GM18951 (cell line): ENCODE measurements at regions not wholly inside any gene's neighbourhood (a gene's known extent, or its start where the extent isn't known, plus 50 kb on each side); places are given as distances from the start of the nearest gene placed in this dataset.

Experiments used
- POLR2A ChIP-seq: IDR thresholded peaks from 4 replicates; pipeline ENCODE4 v1.6.1; 2011; ENCODE audit warnings: mild to moderate bottlenecking; ENCODE audit not compliant: insufficient read length, insufficient read depth; ENCODE audit errors: extremely low read depth
- in situ Hi-C: fragments of 300-500 bp; cut with MboI; formaldehyde crosslinking; loops from one replicate; pipeline ENCODE4 v1.12.0; 2022; ENCODE audit warnings: low sequenced_read_pairs, mixed read lengths, inconsistent platforms; ENCODE audit not compliant: unreplicated experiment

DNA sequence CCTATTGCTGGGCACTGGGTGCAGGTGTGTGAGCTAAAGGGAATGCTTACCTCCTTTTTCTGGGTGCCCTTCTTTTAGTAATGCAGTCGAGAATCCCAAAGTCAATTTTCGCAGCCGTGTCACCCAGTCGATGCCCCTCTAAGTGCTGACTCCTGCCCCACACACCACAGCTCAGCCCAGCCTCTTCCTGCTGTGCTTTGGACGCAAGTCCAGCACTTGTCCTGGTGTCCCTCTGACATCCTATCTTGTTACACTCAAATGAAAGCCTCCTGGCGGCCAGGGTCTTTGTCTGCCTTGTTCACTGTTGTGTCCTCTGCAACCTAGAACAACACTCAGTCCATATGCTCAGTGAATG, 58.5 kb upstream of the RUNX3 start:
- in situ Hi-C loops: no loop called here
- TF ChIP-seq POLR2A: no peak

DNA sequence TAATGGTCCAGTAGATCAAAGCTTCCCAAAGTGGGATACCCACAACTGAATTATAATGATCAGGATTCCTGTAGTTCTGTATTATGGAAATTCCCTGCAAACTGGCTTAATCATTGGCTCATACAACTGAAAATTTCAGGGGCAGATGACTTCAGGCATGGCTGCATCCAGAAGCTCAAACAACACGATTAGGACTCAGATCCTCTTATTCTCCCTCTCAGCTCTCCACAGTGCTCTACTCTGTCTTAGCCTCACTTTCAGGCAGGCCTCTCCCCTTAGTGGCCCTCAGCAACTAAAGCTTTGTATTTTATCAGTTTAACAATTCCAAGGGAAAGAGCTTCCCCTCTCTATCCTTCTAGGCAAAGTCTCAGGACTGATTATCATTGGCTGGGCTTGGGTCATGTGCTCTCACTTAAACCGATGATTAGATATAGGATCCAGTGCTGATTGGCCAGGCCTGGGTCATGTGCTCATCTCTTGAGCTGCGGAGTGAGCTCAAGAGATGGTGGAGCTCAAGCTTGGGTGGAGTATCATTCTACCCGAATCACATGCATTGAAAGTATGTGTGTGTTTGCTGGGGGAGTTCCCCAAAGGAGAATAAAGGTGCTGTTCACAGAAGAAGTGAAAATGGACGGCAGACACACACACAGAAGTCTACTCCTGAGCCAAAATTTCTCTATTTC, 57.9 kb upstream of the RUNX3 start:
- in situ Hi-C loops: no loop called here
- no peak for TF ChIP-seq POLR2A

DNA sequence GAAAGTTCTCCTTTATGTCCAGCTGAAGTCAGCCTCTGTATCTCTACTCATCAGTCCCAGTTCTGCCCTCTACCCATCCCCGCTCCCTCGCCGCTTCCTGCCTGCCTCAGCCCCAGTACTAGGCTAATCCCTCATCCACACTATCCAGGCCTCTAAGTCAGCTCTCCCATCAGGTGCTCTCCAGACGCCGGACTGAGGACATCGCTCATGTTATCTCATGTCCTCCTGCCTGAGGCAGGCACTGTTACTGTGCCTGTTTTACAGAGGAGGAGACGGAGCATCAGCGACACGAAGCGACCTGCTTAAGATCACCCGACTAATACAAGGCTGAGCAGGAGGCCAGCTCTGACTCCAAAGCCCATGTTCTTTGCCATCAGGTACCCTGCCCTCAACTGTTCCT, 57.3 kb upstream of the RUNX3 start:
- in situ Hi-C loops: no loop called here
- no peak for TF ChIP-seq POLR2A

DNA sequence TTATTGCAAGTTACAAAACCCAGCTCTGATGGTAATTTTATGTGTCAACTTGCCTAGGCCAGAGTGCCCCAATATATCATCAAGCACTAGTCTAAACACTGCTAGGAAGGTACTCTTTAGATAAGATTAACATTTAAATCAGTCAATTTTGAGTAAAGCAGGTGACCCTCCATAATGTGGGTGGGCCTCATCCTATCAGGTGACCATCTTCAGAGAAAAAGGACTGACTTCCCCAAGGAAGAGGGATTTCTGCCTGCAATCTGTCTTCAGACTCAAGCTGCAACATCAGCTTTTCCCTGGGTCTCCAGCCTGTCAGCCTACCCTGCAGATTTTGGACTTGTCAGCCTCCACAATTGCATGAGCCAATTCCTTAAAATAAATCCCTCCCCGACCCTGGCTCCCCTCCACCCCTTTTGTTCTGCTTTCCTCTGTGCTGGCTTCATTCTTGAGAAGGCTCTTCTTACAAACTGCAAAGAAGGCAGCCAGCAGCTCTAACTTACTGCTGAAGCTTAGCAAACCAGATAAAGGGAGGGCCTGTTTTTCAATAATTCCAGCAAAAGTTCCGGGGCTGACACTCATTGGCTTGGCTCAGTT, 56.4 kb upstream of the RUNX3 start:
- no peak for TF ChIP-seq POLR2A
- in situ Hi-C loops: no loop called here

DNA sequence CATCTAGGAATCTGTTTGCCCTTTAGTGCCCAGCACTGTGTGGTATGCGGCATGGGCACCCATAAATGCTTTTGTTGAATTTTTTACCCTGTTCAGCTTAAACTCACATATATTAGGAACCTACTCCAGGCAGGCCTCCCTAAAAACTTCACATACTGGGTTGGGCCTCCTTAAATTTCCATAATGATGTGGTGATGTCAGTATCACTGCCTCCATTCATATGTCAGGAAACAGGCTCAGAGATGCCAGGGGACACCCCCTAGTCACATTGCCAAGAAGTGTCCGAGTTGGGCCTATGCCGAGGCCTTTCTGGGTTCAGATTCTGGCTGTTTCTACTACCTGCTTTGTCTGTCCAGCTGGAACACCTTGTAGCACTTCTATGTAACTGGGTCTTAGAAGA, 55.7 kb upstream of the RUNX3 start:
- in situ Hi-C loops: no loop called here
- TF ChIP-seq POLR2A: no peak

DNA sequence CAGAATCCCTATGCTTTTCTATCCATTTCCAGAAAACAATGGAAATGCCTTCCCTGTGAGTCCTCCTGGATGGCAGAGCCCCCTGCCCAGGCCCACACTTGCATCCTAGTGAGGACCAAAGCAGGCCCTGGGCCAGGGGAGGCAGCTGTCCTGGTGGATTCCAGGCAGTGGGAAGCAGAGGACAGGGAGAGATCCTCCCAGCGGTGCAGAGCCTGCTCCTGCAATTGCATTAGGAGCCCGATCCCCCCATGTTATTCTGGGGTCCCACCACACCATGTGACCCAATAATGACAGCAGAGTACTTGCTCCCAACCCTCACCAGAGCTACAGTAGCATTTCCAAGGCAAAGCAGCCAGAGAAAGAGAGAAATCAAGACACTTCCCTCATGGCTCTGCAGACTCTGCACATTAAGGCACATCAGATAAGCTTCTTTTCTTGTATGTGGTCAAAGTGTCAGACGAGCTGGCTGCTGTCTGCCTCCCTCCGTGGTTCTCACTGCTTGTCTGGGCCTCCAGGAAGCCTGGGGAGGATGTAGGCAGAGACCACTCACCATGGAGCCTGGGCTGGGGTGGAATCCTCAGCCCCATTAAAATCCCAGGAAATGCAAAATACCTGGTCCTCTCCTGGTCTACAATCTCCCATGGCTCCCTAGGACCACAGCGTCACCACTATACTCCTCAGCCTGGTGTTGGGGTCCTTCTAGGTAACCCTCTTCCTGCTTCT, 54.9 kb upstream of the RUNX3 start:
- no peak for TF ChIP-seq POLR2A
- in situ Hi-C loops: no loop called here

DNA sequence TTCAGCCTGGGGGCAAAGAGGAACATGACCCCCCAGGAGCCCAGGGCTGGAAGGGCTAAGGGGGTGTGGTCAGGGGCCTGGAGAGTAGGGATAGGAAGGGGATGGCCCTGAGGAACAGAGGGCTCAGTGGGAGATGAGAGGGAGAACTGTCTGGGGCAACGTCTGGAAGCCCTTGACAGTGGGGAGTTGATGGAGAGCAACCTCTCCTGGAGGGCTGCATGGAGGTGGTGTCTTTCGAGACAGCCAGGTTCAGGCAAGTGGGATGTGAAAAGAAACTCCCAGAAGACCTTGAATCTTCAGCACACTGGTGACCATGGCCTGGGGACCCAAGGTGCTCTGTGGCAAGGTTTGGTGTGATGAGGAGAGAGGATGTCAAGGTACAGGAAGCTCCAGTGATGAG, 54.2 kb upstream of the RUNX3 start:
- no peak for TF ChIP-seq POLR2A
- in situ Hi-C loops: no loop called here

DNA sequence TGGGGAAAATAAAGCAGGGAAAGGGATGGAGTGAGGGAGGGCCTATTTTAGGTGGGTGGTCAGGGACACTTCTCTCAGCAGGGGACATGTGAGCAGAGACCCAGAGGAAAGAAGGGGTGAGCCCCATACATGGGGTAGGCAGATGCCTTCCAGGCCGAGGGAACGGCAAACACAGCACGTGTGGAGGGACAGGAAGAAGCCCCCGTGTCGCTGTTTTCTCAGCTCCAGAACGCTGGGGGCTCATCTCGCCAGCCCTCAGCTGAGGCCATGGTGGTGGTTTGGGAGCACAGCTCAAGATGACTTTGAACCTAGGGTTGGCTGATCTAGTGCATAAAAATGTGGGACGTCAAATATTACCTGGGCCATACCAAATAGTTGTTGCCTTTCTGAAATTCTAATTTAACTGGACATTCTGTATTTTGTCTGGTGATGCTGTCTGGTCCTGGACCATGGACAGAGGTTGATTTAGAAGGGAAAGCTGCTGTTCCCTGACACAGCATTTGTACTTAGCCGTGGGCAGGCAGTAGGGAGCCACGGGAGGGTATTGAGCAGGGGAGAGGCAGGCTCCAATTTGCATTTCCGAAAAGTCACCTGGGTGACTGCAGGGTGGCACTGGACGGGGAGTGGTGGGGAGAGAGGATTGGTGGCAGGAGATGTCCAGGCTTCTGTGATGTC, 53.1 kb upstream of the RUNX3 start:
- in situ Hi-C loops: no loop called here
- TF ChIP-seq POLR2A: no peak

DNA sequence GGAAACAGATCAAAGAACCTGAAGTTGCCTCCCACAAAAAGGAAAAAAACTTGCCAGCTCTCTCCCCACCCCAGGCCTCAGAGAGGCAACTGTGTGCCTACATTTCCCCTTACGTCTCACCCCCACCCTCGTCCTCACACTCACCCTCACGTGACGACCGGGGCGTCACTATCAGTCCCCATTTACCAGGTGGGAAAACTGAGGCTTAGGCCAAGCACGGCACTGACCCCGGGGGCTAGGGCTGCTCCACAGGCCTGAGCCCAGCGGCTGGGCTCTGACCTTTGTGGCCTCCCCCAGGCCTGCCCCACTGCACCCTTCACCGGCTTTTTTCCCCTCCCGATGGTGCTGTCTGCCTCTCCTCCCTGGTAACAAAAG, 51.5 kb upstream of the RUNX3 start:
- in situ Hi-C loops: no loop called here
- TF ChIP-seq POLR2A: no peak

DNA sequence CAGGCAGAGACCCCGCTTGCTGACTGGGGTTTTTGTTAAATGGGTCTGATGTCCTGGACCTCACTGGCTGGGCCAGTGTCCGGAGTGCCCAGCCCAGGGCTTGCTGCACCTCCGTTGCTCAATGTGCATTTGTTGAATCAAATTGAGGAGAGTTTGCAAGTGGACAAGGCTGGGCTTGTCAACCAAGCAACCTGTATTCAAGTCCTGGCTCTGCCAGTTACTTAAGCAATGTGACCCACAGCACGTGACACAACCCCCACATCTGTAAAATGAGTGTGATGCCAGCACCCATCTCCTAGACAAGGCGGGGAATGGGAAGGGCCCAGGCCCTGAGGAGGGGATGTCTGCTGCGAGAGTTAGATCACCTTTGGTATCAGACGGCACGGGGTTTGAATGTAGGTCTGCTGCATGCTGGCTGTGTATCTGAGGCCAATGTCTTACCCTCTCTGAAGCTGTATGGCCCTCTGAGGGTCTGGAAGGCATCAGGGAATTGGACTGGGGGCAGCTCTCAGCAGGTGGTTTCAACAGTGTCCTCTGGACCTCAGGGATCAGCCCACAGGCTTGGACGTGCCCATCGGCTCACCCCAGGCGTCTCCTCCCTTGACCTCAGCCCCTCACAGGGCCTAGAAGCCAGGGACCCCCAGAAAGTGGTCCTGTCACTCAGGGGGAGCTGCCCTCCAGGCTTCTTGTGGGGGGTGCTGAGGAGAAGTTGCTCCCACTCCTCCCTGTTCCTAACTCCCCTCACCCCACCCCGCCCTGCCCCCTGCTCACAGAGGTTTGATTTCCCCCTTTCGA, 51.0 kb upstream of the RUNX3 start:
- in situ Hi-C loops: no loop called here
- no peak for TF ChIP-seq POLR2A
